HEK293 (cell line): ENCODE measurements at regions not wholly inside any gene's neighbourhood (a gene's known extent, or its start where the extent isn't known, plus 50 kb on each side); places are given as distances from the start of the nearest gene placed in this dataset.

ENCODE experiments used
- CTCF ChIA-PET: fragments of 350-600 bp; formaldehyde crosslinking; extraction: SDS; loops from one replicate; lab custom pipeline; 2021; ENCODE audit warnings: antibody characterized with exemption; lab: Yijun Ruan, JAX
- POLR2A ChIA-PET: fragments of 300-600 bp; formaldehyde crosslinking; extraction: SDS; loops from one replicate; lab custom pipeline; 2020; ENCODE audit warnings: antibody characterized with exemption, inconsistent platforms; lab: Yijun Ruan, JAX
- H3K27ac ChIP-seq: fragments of 200-500 bp; sonication (Bioruptor generic); 2 replicates; pipeline ENCODE4 v1.5.1; 2014; ENCODE audit warnings: low read depth, low read length, control low read depth, inconsistent platforms; ENCODE audit errors: extremely low read depth
- H3K36me3 ChIP-seq, 2 experiments: fragments of 200-500 bp in 1 of 2; sonication (Bioruptor generic) in 1 of 2; 1 replicate in 1 of 2; 2 replicates in 1 of 2; pipeline ENCODE4 v1.5.1; 2014 to 2017; ENCODE audit warnings: inconsistent platforms in 2 of 2, low read length in 2 of 2; ENCODE audit not compliant: control insufficient read depth in 2 of 2, insufficient read depth in 1 of 2
- H3K4me1 ChIP-seq: fragments of 200-500 bp; sonication (Bioruptor generic); 2 replicates; pipeline ENCODE4 v1.5.1; 2014; ENCODE audit warnings: mild to moderate bottlenecking, low read length, inconsistent platforms; ENCODE audit not compliant: control insufficient read depth, insufficient read depth
- H3K4me3 ChIP-seq: 2 replicates; pipeline ENCODE4 v1.5.1; 2011; ENCODE audit warnings: low read depth, mild to moderate bottlenecking, control low read depth, low read length, moderate library complexity
- H3K9me3 ChIP-seq: fragments of 200-500 bp; sonication (Bioruptor generic); 2 replicates; pipeline ENCODE4 v1.5.1; 2014; ENCODE audit warnings: low read depth, low read length, inconsistent platforms; ENCODE audit not compliant: control insufficient read depth, insufficient read depth
- EGR2 ChIP-seq: fragments of 450-650 bp; formaldehyde crosslinking; IDR thresholded peaks from 2 replicates; pipeline ENCODE4 v1.5.1; 2016; ENCODE audit warnings: low read depth, missing biosample characterization, missing genetic modification characterization
- ZBTB17 ChIP-seq: fragments of 450-650 bp; formaldehyde crosslinking; IDR thresholded peaks from 2 replicates; pipeline ENCODE4 v1.5.1; 2016; ENCODE audit warnings: missing biosample characterization, missing genetic modification characterization
- ZNF121 ChIP-seq: fragments of 450-650 bp; formaldehyde crosslinking; IDR thresholded peaks from 2 replicates; pipeline ENCODE4 v1.5.1; 2016; ENCODE audit warnings: missing biosample characterization, missing genetic modification characterization
- ZNF157 ChIP-seq: fragments of 450-650 bp; formaldehyde crosslinking; IDR thresholded peaks from 2 replicates; pipeline ENCODE4 v1.5.1; 2016; ENCODE audit warnings: missing biosample characterization, missing genetic modification characterization
- ZNF16 ChIP-seq: fragments of 450-650 bp; formaldehyde crosslinking; IDR thresholded peaks from 2 replicates; pipeline ENCODE4 v1.5.1; 2016; ENCODE audit warnings: low read depth, missing biosample characterization, missing genetic modification characterization
- ZNF223 ChIP-seq: fragments of 450-650 bp; formaldehyde crosslinking; IDR thresholded peaks from 2 replicates; pipeline ENCODE4 v1.5.1; 2016; ENCODE audit warnings: missing biosample characterization, missing genetic modification characterization
- ZNF324 ChIP-seq: fragments of 450-650 bp; formaldehyde crosslinking; IDR thresholded peaks from 2 replicates; pipeline ENCODE4 v1.5.1; 2016; ENCODE audit warnings: missing biosample characterization, missing genetic modification characterization
- ZNF341 ChIP-seq: fragments of 450-650 bp; formaldehyde crosslinking; IDR thresholded peaks from 2 replicates; pipeline ENCODE4; 2016; ENCODE audit warnings: low read depth, missing biosample characterization, missing genetic modification characterization
- ZNF391 ChIP-seq: fragments of 450-650 bp; formaldehyde crosslinking; IDR thresholded peaks from 2 replicates; pipeline ENCODE4 v1.5.1; 2016; ENCODE audit warnings: low read depth, missing biosample characterization, missing genetic modification characterization, borderline replicate concordance
- ZNF416 ChIP-seq: fragments of 450-650 bp; formaldehyde crosslinking; IDR thresholded peaks from 2 replicates; pipeline ENCODE4 v1.5.1; 2016; ENCODE audit warnings: missing biosample characterization, missing genetic modification characterization
- ZNF529 ChIP-seq: fragments of 450-650 bp; formaldehyde crosslinking; IDR thresholded peaks from 2 replicates; pipeline ENCODE4 v1.5.1; 2017; ENCODE audit warnings: missing genetic modification characterization, missing biosample characterization; ENCODE audit not compliant: insufficient replicate concordance
- ZNF530 ChIP-seq: fragments of 450-650 bp; formaldehyde crosslinking; IDR thresholded peaks from 2 replicates; pipeline ENCODE4 v1.5.1; 2016; ENCODE audit warnings: low read depth, missing biosample characterization, missing genetic modification characterization
- ZNF544 ChIP-seq: fragments of 450-650 bp; formaldehyde crosslinking; IDR thresholded peaks from 2 replicates; pipeline ENCODE4 v1.5.0; 2017; ENCODE audit warnings: missing biosample characterization, missing genetic modification characterization
- ZNF558 ChIP-seq: fragments of 450-650 bp; formaldehyde crosslinking; IDR thresholded peaks from 2 replicates; pipeline ENCODE4 v1.5.1; 2016; ENCODE audit warnings: missing biosample characterization, missing genetic modification characterization
- ZNF585B ChIP-seq: fragments of 450-650 bp; formaldehyde crosslinking; IDR thresholded peaks from 2 replicates; pipeline ENCODE4 v1.5.1; 2016; ENCODE audit warnings: missing biosample characterization, missing genetic modification characterization
- ZNF626 ChIP-seq: fragments of 450-650 bp; sonication (Bioruptor Pico); formaldehyde crosslinking; IDR thresholded peaks from 2 replicates; pipeline ENCODE4 v1.5.1; 2018; ENCODE audit warnings: missing biosample characterization, missing genetic modification characterization, inconsistent platforms
- ZNF629 ChIP-seq: fragments of 450-650 bp; formaldehyde crosslinking; IDR thresholded peaks from 2 replicates; pipeline ENCODE4 v1.5.1; 2017; ENCODE audit warnings: missing biosample characterization, missing genetic modification characterization
- ZNF658 ChIP-seq: fragments of 450-650 bp; formaldehyde crosslinking; IDR thresholded peaks from 2 replicates; pipeline ENCODE4; 2016; ENCODE audit warnings: missing biosample characterization, missing genetic modification characterization
- ZNF768 ChIP-seq: fragments of 450-650 bp; formaldehyde crosslinking; IDR thresholded peaks from 2 replicates; pipeline ENCODE4 v1.5.1; 2018; ENCODE audit warnings: missing biosample characterization, mild to moderate bottlenecking, missing genetic modification characterization
- ZNF791 ChIP-seq: fragments of 450-650 bp; formaldehyde crosslinking; IDR thresholded peaks from 2 replicates; pipeline ENCODE4 v1.5.1; 2016; ENCODE audit warnings: missing biosample characterization, missing genetic modification characterization
- TF ChIP-seq, protein P1 (sequence below): fragments of 450-650 bp; formaldehyde crosslinking; IDR thresholded peaks from 2 replicates; pipeline ENCODE4 v1.5.1; 2016; ENCODE audit warnings: missing biosample characterization, missing genetic modification characterization
- TF ChIP-seq, protein P2 (sequence below): fragments of 450-650 bp; IDR thresholded peaks from 2 replicates; pipeline ENCODE4 v1.5.1; 2018; ENCODE audit warnings: missing biosample characterization, missing genetic modification characterization
- TF ChIP-seq, protein P3 (sequence below): fragments of 450-650 bp; formaldehyde crosslinking; IDR thresholded peaks from 2 replicates; pipeline ENCODE4 v1.5.1; 2016; ENCODE audit warnings: missing biosample characterization, missing genetic modification characterization

DNA sequence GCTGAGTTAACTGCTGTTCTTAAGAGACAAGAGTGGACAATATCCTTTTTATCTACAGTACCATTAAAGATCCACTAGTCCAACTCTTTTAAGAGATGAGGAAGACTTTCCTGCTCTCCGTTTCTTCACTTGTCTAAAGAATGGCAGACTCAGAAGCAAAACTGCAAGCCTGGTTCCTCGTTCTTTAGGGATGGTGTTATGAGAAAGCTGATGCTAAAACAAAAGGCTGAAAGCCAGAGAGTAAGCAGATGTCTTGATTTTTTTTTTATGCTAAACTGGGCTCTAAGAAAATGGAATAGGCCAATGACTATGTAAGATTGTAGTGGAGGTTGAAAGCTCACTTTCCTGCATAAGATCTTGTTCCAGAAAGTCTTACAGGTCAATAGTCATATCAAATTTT, 78.1 kb downstream of the CNGA2 start:
- no peak overlapping the region for H3K27ac ChIP-seq

GRCh38 chrX:151814767-151815166, 80.2 kb downstream of the CNGA2 start:
- Histone ChIP-seq H3K27ac (no peak overlapping the region), H3K4me3 (no peak overlapping the region), H3K9me3 (no peaks in the 10 kb centered on the region), H3K36me3 (no peaks in the 10 kb centered on the region), H3K4me1 (no peaks in the 10 kb centered on the region)
- POLR2A ChIA-PET, result no interaction called here
- TF ChIP-seq ZNF768, result no peak
- no peak for TF ChIP-seq ZNF544
- no peak for TF ChIP-seq ZNF530 (tag by site-specific recombination)
- no peak for TF ChIP-seq EGR2
- TF ChIP-seq, protein P1, sequence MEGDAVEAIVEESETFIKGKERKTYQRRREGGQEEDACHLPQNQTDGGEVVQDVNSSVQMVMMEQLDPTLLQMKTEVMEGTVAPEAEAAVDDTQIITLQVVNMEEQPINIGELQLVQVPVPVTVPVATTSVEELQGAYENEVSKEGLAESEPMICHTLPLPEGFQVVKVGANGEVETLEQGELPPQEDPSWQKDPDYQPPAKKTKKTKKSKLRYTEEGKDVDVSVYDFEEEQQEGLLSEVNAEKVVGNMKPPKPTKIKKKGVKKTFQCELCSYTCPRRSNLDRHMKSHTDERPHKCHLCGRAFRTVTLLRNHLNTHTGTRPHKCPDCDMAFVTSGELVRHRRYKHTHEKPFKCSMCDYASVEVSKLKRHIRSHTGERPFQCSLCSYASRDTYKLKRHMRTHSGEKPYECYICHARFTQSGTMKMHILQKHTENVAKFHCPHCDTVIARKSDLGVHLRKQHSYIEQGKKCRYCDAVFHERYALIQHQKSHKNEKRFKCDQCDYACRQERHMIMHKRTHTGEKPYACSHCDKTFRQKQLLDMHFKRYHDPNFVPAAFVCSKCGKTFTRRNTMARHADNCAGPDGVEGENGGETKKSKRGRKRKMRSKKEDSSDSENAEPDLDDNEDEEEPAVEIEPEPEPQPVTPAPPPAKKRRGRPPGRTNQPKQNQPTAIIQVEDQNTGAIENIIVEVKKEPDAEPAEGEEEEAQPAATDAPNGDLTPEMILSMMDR (tag by site-specific recombination), result no peak
- TF ChIP-seq ZNF391, result no peak
- no peak for TF ChIP-seq ZNF16 (tag by site-specific recombination)
- no peak for TF ChIP-seq ZNF121 (tag by site-specific recombination)
- no peak for TF ChIP-seq ZNF223 (tag by site-specific recombination)
- TF ChIP-seq ZNF529, result no peak
- CTCF ChIA-PET, result interaction anchor here (0.7 to 1.3 kb wide), 2 partner anchors 12 to 57 kb away, joined by 3 read pairs; no protein-coding TSS in a partner anchor

More for the DNA sequence above, 78.1 kb downstream of the CNGA2 start:
- CTCF ChIA-PET, result interaction anchor here (1.0 kb wide), 1 partner anchor 59 kb away, joined by 3 read pairs; no protein-coding TSS in a partner anchor
- Histone ChIP-seq H3K4me3 (no peak overlapping the region), H3K4me1 (no peaks in the 10 kb centered on the region), H3K36me3 (no peaks in the 10 kb centered on the region), H3K9me3 (no peaks in the 10 kb centered on the region)
- TF ChIP-seq ZNF558 (tag by site-specific recombination), result no peak
- TF ChIP-seq, all 188 proteins: peak for 0
- POLR2A ChIA-PET, result no interaction called here

GRCh38 chrX:151815398-151815797, 80.9 kb downstream of the CNGA2 start:
- no peak overlapping the region for H3K27ac ChIP-seq
- no peak overlapping the region for H3K4me3 ChIP-seq
- ChIA-PET POLR2A (no interaction called here), CTCF (no interaction called here)
- no peaks in the 10 kb centered on the region for H3K9me3 ChIP-seq
- TF ChIP-seq ZNF658 (tag by site-specific recombination), result no peak
- TF ChIP-seq, protein P2, sequence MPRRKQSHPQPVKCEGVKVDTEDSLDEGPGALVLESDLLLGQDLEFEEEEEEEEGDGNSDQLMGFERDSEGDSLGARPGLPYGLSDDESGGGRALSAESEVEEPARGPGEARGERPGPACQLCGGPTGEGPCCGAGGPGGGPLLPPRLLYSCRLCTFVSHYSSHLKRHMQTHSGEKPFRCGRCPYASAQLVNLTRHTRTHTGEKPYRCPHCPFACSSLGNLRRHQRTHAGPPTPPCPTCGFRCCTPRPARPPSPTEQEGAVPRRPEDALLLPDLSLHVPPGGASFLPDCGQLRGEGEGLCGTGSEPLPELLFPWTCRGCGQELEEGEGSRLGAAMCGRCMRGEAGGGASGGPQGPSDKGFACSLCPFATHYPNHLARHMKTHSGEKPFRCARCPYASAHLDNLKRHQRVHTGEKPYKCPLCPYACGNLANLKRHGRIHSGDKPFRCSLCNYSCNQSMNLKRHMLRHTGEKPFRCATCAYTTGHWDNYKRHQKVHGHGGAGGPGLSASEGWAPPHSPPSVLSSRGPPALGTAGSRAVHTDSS (tag by site-specific recombination), result no peak
- TF ChIP-seq ZNF324 (tag by site-specific recombination), result no peak
- no peak for TF ChIP-seq ZNF791 (tag by site-specific recombination)
- TF ChIP-seq ZNF626 (tag by site-specific recombination), result no peak
- no peak for TF ChIP-seq ZNF157 (tag by site-specific recombination)
- TF ChIP-seq ZNF341 (tag by site-specific recombination), result no peak
- TF ChIP-seq, protein P3, sequence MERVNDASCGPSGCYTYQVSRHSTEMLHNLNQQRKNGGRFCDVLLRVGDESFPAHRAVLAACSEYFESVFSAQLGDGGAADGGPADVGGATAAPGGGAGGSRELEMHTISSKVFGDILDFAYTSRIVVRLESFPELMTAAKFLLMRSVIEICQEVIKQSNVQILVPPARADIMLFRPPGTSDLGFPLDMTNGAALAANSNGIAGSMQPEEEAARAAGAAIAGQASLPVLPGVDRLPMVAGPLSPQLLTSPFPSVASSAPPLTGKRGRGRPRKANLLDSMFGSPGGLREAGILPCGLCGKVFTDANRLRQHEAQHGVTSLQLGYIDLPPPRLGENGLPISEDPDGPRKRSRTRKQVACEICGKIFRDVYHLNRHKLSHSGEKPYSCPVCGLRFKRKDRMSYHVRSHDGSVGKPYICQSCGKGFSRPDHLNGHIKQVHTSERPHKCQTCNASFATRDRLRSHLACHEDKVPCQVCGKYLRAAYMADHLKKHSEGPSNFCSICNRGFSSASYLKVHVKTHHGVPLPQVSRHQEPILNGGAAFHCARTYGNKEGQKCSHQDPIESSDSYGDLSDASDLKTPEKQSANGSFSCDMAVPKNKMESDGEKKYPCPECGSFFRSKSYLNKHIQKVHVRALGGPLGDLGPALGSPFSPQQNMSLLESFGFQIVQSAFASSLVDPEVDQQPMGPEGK, result no peak
- TF ChIP-seq ZNF585B (tag by site-specific recombination), result no peak
- no peak for TF ChIP-seq ZNF223 (tag by site-specific recombination)
- no peak for TF ChIP-seq ZBTB17 (tag by site-specific recombination)
- no peak for TF ChIP-seq ZNF416 (tag by site-specific recombination)
- no peak for TF ChIP-seq ZNF629 (tag by site-specific recombination)
- no peaks in the 10 kb centered on the region for H3K4me1 ChIP-seq
- H3K36me3 ChIP-seq, result no peaks in the 10 kb centered on the region
